ENCODE measurements at regions not wholly inside any gene's neighbourhood (a gene's known extent, or its start where the extent isn't known, plus 50 kb on each side); places are given as distances from the start of the nearest gene placed in this dataset.

GRCh38 chr14:25953532-25954139 is 644.2 kb downstream of the NOVA1 start:
- peaks cover 13% of the 10 kb centered on the region for H3K9me3 Mint-ChIP-seq
- TF ChIP-seq CTCF (IDR thresholded peaks at IDR 0.05): no peak
- ATAC-seq: no peak
- H3K4me1 Mint-ChIP-seq (ENCODE audit: low read depth): no peaks in the 10 kb centered on the region
- H3K27ac Mint-ChIP-seq: no peak overlapping the region
- intact Hi-C loops (cut with micrococcal nuclease): no loop called here
- ChIA-PET CTCF (no interaction called here), POLR2A (no interaction called here)
- H3K27me3 Mint-ChIP-seq: no peaks in the 10 kb centered on the region
- no peak overlapping the region for H3K4me3 Mint-ChIP-seq
- H3K36me3 Mint-ChIP-seq (ENCODE audit: low read depth): no peaks in the 10 kb centered on the region
- no peak for DNase-seq

GRCh38 chr14:25945746-25946145 is 652.1 kb downstream of the NOVA1 start:
- H3K36me3 Mint-ChIP-seq (ENCODE audit: low read depth): no peaks in the 10 kb centered on the region
- H3K4me3 Mint-ChIP-seq: no peak overlapping the region
- CTCF ChIA-PET: no interaction called here
- no peaks in the 10 kb centered on the region for H3K27me3 Mint-ChIP-seq
- intact Hi-C loops (cut with micrococcal nuclease): no loop called here
- POLR2A ChIA-PET: no interaction called here
- DNase-seq (no peak), ATAC-seq (no peak)
- H3K9me3 Mint-ChIP-seq: peaks cover 9% of the 10 kb centered on the region
- H3K4me1 Mint-ChIP-seq (ENCODE audit: low read depth): no peaks in the 10 kb centered on the region
- H3K27ac Mint-ChIP-seq: no peak overlapping the region
- no peak for TF ChIP-seq CTCF (IDR thresholded peaks at IDR 0.05)

- Mint-ChIP-seq H3K36me3 (ENCODE audit: low read depth) (no peaks in the 10 kb centered on the region), H3K27me3 (no peaks in the 10 kb centered on the region), H3K4me3 (no peak overlapping the region), H3K4me1 (ENCODE audit: low read depth) (no peaks in the 10 kb centered on the region), H3K27ac (no peak overlapping the region), H3K9me3 (peaks cover 9% of the 10 kb centered on the region)
- DNase-seq: no peak
- intact Hi-C loops (cut with micrococcal nuclease): no loop called here
- no peak for TF ChIP-seq CTCF (IDR thresholded peaks at IDR 0.05)
- POLR2A ChIA-PET: no interaction called here
- CTCF ChIA-PET: no interaction called here
- no peak for ATAC-seq
Observed at GRCh38 chr14:25944020-25944419, 653.8 kb downstream of the NOVA1 start.

- intact Hi-C loops (cut with micrococcal nuclease): no loop called here
- ChIA-PET POLR2A (no interaction called here), CTCF (no interaction called here)
- Mint-ChIP-seq H3K9me3 (peaks cover 9% of the 10 kb centered on the region), H3K36me3 (ENCODE audit: low read depth) (no peaks in the 10 kb centered on the region), H3K4me3 (no peak overlapping the region), H3K4me1 (ENCODE audit: low read depth) (no peaks in the 10 kb centered on the region), H3K27me3 (no peaks in the 10 kb centered on the region), H3K27ac (no peak overlapping the region)
- DNase-seq (no peak), ATAC-seq (no peak)
- no peak for TF ChIP-seq CTCF (IDR thresholded peaks at IDR 0.05)
Observed at GRCh38 chr14:25943329-25943728, 654.5 kb downstream of the NOVA1 start.

GRCh38 chr14:25942090-25942489 is 655.7 kb downstream of the NOVA1 start:
- CTCF ChIA-PET: no interaction called here
- no peak for TF ChIP-seq CTCF (IDR thresholded peaks at IDR 0.05)
- no peaks in the 10 kb centered on the region for H3K27me3 Mint-ChIP-seq
- H3K36me3 Mint-ChIP-seq (ENCODE audit: low read depth): no peaks in the 10 kb centered on the region
- intact Hi-C loops (cut with micrococcal nuclease): no loop called here
- POLR2A ChIA-PET: no interaction called here
- ATAC-seq (no peak), DNase-seq (no peak)
- H3K4me1 Mint-ChIP-seq (ENCODE audit: low read depth): no peaks in the 10 kb centered on the region
- H3K4me3 Mint-ChIP-seq: no peak overlapping the region
- peaks cover 8% of the 10 kb centered on the region for H3K9me3 Mint-ChIP-seq
- no peak overlapping the region for H3K27ac Mint-ChIP-seq
